ENCODE measurements at regions not wholly inside any gene's neighbourhood (a gene's known extent, or its start where the extent isn't known, plus 50 kb on each side); places are given as distances from the start of the nearest gene placed in this dataset.

DNA sequence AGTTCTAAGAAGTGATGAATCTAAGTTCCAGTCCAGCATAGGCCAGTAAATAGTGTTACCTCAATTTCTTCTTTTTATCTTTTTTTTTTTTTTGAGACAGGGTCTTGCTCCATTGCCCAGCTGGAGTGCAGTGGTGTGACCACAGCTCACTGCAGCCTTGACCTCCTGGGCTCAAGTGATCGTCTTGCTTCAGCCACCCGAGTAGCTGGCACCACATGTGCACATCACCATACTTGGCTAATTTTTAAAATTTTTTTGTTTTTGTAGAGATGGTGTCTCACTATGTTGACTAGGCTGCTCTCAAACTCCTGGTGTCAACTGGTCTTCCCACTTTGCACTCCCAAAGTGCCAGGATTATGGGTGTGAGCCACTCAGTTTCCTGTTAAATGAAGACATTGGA lies 126.6 kb upstream of the LYZL2 start:
- TF ChIP-seq, protein P1, sequence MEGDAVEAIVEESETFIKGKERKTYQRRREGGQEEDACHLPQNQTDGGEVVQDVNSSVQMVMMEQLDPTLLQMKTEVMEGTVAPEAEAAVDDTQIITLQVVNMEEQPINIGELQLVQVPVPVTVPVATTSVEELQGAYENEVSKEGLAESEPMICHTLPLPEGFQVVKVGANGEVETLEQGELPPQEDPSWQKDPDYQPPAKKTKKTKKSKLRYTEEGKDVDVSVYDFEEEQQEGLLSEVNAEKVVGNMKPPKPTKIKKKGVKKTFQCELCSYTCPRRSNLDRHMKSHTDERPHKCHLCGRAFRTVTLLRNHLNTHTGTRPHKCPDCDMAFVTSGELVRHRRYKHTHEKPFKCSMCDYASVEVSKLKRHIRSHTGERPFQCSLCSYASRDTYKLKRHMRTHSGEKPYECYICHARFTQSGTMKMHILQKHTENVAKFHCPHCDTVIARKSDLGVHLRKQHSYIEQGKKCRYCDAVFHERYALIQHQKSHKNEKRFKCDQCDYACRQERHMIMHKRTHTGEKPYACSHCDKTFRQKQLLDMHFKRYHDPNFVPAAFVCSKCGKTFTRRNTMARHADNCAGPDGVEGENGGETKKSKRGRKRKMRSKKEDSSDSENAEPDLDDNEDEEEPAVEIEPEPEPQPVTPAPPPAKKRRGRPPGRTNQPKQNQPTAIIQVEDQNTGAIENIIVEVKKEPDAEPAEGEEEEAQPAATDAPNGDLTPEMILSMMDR (IDR thresholded peaks at IDR 0.05; ENCODE audit: low read length, missing control alignments) = no peak
- no peak for DNase-seq (ENCODE audit: low read depth)

DNA sequence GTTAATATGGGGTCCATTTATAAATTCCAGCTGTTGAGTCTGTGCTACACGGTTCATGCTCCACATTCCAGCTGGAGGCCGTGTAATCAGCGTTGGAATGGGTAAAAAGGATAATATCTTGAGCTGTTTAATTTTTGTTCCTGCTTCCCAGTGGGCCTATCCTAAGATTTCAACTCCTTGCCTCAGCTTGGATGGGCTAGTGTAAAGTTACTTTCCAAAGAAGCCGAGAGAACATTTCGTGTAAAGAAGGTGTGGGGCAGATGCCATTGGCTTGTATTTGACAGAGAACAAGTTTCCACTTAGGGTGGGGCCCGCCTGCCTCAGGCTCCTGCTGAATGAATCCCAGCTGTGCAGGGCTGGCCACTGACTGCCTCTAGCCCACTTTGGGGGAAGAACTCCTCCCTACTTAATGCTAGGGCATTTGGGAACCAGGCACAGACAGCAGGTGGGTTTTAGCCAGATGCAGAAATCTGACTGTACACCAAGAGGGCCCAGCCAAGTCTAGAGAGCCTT lies 125.9 kb upstream of the LYZL2 start:
- no peak for DNase-seq (ENCODE audit: low read depth)
- no peak overlapping the region for H3K4me3 ChIP-seq (replicated peaks; ENCODE audit: low read depth, low read length)
- TF ChIP-seq, protein P1 (IDR thresholded peaks at IDR 0.05; ENCODE audit: low read length, missing control alignments) = no peak

More for the DNA sequence above, 126.6 kb upstream of the LYZL2 start:
- no peak overlapping the region for H3K4me3 ChIP-seq (replicated peaks; ENCODE audit: low read depth, low read length)

DNA sequence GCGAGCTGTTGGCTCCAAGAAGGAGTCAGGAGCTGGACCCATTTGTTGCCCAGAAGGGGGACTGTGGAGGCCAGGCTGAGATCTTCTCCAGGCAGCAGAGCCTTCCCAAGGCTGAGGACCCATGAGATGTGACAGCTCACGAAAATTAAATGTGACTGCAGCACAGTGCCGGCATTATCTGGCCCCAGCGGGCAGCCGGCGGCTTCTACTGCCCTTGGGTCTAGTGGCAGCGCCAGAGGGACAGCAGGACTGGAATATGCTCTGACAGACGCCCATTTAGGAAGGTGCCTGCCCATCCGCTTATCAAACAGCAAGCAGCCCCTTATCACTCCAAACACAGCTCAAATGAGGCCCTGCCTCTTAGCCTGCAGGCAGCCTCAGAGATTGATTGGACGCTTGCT lies 122.9 kb upstream of the LYZL2 start:
- no peak for DNase-seq (ENCODE audit: low read depth)
- TF ChIP-seq, protein P1 (IDR thresholded peaks at IDR 0.05; ENCODE audit: low read length, missing control alignments) = no peak
- H3K4me3 ChIP-seq (replicated peaks; ENCODE audit: low read depth, low read length) = no peak overlapping the region

DNA sequence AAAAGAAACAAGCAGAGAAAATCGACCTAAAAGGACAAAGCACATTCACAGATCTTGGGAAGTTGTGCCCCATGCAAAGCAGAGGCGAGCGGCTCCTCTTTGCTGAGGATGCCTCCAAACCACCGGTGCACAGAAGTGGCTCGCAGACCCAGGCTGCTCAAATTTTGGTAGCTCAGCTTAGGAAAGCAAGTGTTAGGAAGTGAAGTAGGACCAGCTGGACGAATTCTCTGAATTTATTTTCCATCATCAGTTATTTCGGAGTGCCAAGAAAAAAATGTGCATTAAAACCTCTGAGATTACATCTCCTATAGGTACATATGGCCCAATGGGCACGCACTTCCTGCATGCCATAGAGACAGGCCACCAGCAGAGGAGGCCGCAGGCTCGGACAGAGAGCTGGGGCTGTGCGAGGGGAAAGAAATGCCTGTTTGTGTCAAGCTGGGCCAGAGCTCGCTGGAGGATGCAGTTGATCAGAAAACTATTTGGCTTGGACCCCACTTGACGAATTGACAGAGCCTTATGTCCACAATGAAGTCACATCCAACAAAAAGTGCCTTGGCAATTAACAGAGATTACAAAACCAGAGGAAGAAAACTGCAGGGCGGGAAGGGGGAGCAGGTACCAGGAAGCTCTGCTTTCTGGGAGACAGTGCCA lies 122.3 kb upstream of the LYZL2 start:
- TF ChIP-seq, protein P1 (IDR thresholded peaks at IDR 0.05; ENCODE audit: low read length, missing control alignments) = peak; percentile 70
- H3K4me3 ChIP-seq (replicated peaks; ENCODE audit: low read depth, low read length) = no peak overlapping the region
- peak; percentile 57 for DNase-seq (ENCODE audit: low read depth)

DNA sequence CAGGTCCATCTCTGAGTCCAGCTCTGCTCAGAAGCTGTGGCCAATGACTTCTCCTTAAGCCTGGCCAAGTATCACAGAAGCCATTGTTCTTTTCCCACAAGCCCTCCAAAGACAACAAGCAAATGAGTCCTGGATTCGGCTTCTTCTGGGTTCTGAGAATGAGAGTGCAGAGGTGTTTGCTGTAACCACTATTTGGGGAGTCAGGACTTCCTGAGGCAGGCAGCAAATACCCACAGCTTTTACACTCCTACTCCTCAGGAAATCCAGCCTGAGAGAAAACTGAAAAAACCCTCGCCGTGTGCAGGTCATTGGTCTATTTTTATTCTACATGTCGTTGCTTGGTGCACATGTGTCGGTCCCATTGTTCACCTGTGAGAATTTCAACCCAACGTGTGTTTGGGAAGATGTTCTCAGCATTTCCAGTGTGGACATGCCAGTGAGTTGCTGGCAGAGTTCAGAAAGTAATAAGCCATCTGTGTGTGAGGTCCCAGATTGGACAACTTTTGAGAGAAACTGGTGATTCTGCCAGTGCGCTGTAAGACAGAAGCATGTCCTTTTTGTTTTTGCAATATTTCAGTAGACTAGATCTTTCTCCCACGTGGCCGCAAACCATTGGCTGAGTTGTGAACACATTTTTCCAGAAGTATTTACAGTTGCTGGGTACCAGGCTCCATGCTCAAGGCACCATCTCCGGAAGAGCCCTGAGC lies 121.6 kb upstream of the LYZL2 start:
- no peak overlapping the region for H3K4me3 ChIP-seq (replicated peaks; ENCODE audit: low read depth, low read length)
- TF ChIP-seq, protein P1 (IDR thresholded peaks at IDR 0.05; ENCODE audit: low read length, missing control alignments) = no peak
- no peak for DNase-seq (ENCODE audit: low read depth)

DNA sequence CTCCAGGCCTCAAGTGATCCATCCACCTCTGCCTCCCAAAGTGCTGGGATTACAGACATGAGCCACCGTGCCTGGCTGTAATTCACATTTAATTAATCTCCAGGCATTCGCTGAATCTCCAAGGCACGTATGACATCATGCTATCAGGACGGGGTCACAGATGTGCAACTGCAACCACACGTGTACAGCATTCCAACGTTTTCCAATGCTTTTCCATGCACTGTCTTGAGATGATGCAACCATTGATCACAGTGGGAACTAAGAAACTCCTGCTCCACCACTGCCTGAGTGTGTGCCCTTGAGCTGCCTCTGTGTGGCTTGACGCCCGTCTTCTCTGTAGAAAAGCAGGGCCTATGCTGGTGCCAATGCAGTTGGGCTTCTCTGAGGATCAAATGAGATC lies 119.8 kb upstream of the LYZL2 start:
- no peak for DNase-seq (ENCODE audit: low read depth)
- TF ChIP-seq, protein P1 (IDR thresholded peaks at IDR 0.05; ENCODE audit: low read length, missing control alignments) = no peak

More for the DNA sequence above, 119.8 kb upstream of the LYZL2 start:
- no peak overlapping the region for H3K4me3 ChIP-seq (replicated peaks; ENCODE audit: low read depth, low read length)

Data from fibroblast of pulmonary artery (primary cell).